Stimulated activated CD8-positive, alpha-beta memory T cell treated with anti-CD3 and anti-CD28 coated beads, Interleukin-7, amount 100 ng/mL, for 24 hours (primary cell): ENCODE measurements at regions not wholly inside any gene's neighbourhood (a gene's known extent, or its start where the extent isn't known, plus 50 kb on each side); places are given as distances from the start of the nearest gene placed in this dataset.

Experiments
- DNase-seq: peaks from one replicate; pipeline ENCODE4 v3.0.0-alpha.2; 2020; ENCODE audit warnings: low read depth

DNA sequence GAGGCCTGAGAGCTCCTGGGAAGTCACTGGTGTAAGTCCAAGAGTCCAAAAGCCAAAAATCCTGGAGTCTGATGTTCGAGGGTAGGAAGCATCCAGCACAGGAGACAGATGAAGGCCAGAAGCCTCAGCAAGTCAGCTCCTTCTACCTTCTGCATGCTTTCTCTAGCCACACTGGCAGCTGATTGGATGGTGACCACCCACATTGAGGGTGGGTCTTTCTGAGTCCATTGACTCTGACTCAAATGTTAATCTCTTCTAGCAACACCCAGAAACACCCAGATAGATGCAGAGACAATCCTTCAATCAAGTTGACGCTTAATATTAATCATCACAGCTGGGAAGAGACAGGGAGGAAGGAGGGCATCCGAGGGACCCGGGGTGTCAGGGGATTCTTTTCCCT is 305.8 kb downstream of the AACS start:
- no peak for DNase-seq

- no peak for DNase-seq
Measured at GRCh38 chr12:125372085-125372484, 306.9 kb downstream of the AACS start.

DNA sequence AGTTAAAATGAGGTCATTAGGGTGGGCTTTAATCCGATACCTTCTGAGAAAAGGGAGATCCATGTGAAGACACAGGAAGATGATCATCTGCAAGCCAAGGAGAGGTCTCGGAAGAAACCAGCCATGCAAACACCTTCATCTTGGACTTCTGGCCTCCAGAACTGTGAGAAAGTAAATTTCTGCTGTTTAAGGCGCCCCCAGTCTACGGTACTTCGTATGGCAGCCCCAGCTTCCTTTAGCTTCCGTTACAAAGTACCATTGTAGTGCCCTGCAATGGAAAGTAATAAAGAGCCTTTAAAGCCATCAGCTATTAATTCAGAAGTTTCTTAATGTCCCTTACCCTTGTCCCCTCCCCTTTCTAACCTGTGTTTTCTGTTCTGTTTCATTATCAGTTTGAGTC is 308.1 kb downstream of the AACS start:
- DNase-seq = no peak

- DNase-seq = no peak
Measured at GRCh38 chr12:125376422-125376821, 311.2 kb downstream of the AACS start.

GRCh38 chr12:125377093-125377492 is 311.9 kb downstream of the AACS start:
- no peak for DNase-seq

DNA sequence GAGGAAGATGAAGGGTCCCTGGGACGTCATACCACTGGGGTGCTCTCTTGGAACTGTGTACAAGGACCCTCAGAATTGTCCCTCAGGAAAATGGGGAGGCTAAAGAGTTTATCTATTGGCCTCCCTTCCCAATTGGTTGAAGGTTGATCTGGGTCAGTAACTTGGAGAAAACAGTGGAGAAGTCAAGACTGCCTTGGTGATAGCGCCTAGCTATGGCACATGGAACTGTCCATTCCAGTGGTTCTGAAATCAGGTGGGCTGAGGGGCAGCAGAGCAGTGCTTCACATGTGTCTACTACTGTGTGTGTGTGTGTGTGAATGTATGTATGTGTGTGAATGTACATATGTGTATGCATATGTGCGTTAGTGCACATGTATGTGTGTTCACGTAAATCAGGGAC is 316.1 kb downstream of the AACS start:
- no peak for DNase-seq

DNA sequence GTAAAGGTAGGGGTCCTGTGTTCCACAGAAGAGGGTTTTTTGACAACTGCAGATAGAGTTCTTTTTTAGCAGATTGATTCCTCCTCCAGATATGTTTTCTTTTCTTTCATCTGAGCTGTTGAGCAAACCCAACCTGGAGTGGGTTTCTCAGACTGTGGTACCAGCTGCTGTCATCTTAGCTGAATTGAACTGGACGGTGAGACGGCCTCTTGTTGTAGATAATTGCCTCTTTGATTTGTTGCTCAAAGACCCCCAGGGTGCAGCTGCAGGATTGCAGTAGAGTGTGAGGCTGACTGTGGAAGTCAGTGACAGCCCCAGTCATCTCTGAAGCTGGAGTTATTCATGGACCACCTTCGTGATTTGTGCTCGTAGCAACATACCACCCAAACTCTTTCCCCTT is 317.7 kb downstream of the AACS start:
- no peak for DNase-seq

DNA sequence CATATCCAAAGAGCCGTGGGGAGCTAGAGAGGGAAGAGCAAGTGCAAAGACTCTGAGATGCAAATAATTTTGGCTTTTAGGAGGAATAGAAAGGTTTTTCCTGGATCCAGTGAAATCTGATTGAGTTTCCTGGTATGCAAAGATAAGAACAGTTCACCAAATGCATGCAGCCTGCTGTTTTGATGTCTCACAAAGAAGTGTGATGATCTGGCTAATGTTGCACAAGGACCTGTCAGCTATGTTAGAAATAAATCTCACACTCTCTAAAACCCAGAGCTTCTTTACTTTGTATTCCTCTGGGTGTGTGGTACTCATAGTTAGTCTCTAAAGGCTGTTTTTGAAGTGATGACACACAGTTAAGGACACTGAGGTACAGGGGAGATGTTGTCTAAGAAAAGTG is 321.4 kb downstream of the AACS start:
- DNase-seq = no peak

- no peak for DNase-seq
Measured at GRCh38 chr12:125387206-125387605, 322.0 kb downstream of the AACS start.

GRCh38 chr12:125389061-125389697 is 323.9 kb downstream of the AACS start:
- DNase-seq = no peak

DNA sequence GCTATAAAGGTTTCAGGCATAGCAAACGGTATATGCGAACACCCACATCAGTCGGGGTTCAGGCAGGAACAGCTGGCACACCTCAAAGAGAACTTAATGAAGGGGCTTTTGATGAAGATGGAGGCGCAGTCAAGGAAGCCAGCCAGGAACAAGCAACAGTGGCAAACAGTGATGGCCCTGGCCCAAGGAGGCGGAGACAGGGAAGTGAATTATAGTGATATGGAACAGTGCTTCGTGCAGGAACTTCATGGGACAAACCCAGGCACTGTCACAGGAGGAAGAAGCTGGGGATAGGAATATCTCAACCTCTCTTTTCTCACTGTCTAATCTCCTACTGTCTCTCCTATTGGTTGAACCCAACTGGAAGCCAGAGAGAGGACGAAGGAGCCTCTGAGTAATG is 328.3 kb downstream of the AACS start:
- no peak for DNase-seq

DNA sequence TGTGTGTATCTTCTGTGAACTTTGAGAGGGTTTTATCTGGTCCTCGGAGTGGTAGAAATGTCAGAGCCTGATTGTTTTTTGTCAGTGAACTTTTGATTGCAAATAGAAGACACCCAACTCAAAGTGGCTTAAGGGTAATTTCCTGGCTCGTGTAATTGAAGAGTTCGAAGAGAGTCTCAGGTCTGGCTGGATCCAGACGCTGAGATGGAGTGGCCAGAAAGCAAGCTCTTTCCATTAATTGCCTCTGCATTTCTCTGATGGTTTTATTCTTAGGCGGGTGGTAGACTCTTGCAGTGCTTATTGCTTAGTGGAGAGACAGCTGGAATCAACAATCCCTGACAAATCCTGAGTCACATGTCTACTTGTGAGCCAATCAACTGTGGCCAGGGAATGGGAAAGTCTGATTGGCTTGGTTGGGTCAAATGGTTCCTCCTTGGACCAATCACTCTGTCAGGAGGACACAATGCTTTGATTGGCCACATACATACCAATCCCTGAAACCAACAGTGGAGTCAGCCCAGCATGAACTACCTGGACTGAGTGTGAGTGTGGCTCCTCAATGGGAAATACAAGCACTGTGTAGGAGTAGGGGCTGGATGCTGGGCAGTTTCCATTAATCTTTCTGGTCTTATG is 330.5 kb downstream of the AACS start:
- DNase-seq = no peak

GRCh38 chr12:125399489-125399888 is 334.3 kb downstream of the AACS start:
- no peak for DNase-seq

DNA sequence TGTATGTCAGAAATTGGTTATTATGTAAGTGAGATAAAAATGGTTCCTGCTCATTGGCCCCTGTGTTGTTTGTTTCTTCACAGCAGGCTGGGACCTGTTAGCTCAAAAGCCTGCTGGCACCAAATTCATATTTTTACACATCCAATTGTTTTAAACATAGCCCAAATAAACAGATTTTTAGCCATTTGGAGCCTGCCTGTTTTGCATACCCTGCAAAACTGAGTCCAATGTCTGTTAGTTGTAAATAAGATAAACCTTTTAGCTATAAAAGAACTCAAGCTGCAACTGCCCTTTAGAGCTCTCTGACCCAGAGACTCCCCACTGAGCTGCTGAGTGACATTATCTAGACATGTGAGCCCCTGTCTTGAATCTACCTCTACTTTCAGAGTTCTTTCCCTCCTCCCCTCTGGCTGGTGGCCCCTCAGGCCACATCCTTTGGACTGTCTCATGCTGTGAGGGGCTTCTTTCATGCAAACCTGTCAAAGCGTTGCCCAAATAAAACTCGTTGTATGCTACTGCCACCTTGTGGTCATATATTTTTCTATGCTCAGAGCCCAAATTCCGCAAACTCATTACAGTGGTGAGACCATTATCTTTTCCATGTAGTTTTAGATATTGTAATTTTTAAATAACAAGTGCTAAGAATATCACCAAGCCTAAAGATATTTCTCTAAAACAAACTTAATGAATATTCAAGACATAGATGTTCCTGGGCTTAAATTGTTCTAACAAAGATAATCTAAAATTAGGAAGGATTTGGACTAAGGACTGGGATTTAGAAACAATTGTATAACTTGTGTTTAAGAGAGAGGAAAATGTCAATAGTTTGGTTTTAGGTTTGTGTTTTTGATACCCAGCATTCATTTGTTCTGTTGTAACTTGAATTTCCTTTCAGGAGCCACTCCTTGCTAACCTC is 337.9 kb downstream of the AACS start:
- no peak for DNase-seq

DNA sequence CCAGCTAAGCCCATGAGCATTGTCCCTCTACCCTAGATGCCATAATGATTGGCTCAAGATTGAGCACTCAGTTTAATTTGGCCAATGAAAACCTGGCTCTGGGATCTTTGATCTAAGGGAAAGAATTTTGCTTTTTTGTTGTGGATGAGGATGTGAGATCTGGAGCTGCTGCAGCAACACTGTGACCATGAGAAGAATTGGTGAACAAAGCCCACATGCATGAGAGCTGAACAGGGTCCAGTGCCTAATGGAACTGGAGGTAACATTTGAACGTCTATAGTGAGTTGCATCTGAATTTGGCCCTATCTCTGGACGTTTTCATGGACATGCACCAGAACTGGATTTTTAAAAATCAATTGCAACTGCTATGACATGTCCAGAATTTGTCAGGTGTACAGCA is 338.6 kb downstream of the AACS start:
- DNase-seq = no peak

- no peak for DNase-seq
Measured at GRCh38 chr12:125406131-125406530, 340.9 kb downstream of the AACS start.

DNA sequence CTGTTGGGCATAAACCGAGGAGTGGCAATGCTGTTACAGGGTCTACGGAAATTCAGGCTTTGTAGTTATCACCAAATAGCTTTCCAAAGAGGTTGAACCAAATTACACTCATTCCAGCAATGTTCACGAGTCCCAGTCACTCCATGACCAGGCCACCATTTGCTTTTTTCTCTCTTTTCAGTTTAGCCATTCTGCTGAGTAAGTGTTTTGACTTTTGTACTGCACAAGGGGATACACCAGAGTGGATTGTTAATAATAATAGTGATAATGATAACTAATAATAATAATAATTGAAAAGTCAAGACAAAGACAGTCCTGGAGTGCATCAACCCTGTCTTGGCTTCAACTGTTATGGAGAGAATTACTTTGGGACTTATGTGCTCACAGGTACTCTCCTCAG is 343.5 kb downstream of the AACS start:
- DNase-seq = no peak

DNA sequence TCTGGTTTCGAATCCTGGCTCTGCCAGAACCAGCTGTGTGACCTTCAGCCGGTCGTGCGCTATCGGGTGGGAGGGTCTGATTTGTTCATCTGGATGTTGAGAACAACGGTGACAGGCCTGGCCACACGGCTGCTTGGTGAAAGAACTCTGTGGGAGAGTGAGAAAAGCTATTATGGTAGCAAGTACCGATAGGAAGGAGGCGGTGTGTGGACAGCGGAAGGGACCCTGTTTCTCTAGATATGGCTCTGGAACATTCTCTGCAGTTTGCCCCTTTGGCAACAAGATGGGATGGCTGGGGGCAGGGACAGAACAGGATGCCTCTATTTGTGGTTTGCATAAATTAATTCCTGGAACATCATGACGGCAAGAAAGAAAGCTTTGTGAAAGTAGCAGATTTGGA is 347.3 kb downstream of the AACS start:
- DNase-seq = no peak

GRCh38 chr12:125417446-125417845 is 352.2 kb downstream of the AACS start:
- no peak for DNase-seq

DNA sequence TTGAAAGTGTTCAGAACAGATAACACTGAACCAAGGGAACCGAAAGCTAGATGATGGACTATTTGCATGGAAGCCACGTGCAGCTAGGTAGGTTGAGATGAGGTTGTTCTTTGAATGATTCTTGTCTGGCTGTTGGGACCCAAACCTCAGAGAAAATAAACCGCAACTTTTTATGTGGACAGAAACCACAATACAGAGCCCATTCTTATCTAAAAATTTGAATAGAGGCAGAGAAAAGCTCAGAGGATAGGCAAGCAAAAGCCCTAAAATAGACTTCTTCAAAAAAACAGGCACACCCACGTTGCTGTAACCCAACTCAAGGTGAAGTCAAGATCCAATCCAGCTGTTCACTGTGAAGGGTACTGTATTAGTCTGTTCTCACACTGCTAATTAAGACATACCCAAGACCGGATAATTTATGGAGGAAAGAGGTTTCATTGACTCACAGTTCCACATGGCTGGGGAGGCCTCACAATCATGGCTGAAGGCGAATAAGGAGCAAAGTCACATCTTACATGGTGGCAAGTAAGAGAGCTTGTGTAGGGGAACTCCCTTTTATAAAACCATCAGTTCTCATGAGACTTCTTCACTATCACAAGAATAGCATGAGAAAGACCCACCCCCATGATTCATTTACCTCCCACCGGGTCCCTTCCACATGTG is 353.8 kb downstream of the AACS start:
- no peak for DNase-seq

DNA sequence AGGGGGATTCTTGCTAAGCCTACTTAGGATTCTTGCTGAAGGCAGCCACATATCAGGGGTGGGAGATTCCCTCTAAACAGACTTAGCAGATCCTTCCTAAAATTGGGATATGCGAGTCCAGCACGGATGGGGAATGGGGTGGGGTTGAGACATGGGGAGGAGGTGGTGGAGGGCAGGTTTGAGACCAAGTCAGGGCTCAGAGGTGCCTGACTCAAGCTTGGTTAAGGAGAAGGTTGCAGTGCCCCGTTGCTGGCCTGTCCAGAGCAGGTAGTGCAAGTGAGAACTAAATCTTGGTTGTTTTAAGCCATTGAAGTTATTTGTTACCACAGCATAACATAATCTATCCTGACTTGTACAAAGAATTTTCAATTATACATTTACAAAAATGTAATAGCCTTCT is 359.7 kb downstream of the AACS start:
- DNase-seq = no peak

DNA sequence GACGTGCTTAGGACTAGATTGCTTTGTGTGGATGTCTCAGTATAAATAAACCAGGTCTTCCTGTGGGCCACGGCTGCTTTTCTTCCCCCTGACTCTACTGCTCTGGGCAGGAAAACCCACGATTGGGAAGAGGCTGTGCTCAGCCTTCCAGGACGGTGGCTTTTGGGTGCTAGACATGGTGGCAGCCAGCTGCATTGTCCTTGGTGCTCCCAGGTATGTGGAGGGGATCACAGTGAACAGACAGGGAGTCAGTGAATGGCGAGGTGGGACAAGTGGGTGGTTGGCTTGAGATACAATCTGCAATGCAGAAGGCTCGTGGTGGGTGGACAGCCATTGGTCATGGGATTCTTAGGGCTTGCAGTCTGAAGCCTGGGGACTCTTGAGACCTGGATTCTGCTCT is 366.3 kb downstream of the AACS start:
- no peak for DNase-seq

GRCh38 chr12:125434131-125434530 is 368.9 kb downstream of the AACS start:
- no peak for DNase-seq
